Transverse colon (tissue), 4 donors: ENCODE measurements at regions not wholly inside any gene's neighbourhood (a gene's known extent, or its start where the extent isn't known, plus 50 kb on each side); places are given as distances from the start of the nearest gene placed in this dataset.

Experiments
- EP300 ChIP-seq: sonication (generic); formaldehyde crosslinking; IDR thresholded peaks from one replicate; pipeline ENCODE4 v1.6.1; 2017; ENCODE audit warnings: antibody characterized with exemption, low read depth
- POLR2A ChIP-seq: fragments of 450-650 bp; IDR thresholded peaks from one replicate; pipeline ENCODE4 v1.6.1; 2016; ENCODE audit warnings: antibody characterized with exemption, mild to moderate bottlenecking, moderate library complexity
- POLR2AphosphoS5 ChIP-seq, 3 donors: sonication (generic); formaldehyde crosslinking; IDR thresholded peaks; one replicate each; pipeline ENCODE4 v1.6.1; 2016; ENCODE audit warnings: antibody characterized with exemption in 3 of 3
- TF ChIP-seq, protein P1 (sequence below), 5 experiments: fragments of 200-600 bp in 3 of 5; fragments of 450-650 bp in 2 of 5; sonication (generic) in 3 of 5; IDR thresholded peaks; 1 replicate in 2 of 5; 2 replicates in 3 of 5; pipeline ENCODE4 v1.5.1; 2016 to 2017; ENCODE audit warnings: antibody characterized with exemption in 5 of 5, inconsistent platforms in 3 of 5, mild to moderate bottlenecking in 2 of 5, moderate library complexity in 1 of 5

DNA sequence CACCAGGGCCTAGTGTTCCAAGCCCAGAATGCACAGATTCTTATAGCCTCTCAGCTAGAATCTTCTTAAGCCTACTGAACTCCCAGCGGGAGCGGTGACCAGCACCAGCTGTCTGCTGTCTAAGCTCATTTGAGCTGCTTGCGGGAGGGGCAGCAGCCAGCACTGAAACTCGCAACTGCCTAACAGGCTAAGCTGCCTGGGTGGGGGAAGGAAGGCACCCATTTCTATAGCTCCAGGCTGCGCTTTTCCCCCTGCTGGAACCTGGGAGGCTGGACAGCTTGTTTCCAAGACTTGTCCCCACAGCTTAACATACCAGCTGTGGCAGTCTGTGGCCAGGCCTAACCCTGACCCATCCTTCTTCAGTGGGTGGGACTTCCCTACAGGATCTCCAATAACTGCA, 512.9 kb downstream of the EFNA5 start:
- TF ChIP-seq, protein P1, sequence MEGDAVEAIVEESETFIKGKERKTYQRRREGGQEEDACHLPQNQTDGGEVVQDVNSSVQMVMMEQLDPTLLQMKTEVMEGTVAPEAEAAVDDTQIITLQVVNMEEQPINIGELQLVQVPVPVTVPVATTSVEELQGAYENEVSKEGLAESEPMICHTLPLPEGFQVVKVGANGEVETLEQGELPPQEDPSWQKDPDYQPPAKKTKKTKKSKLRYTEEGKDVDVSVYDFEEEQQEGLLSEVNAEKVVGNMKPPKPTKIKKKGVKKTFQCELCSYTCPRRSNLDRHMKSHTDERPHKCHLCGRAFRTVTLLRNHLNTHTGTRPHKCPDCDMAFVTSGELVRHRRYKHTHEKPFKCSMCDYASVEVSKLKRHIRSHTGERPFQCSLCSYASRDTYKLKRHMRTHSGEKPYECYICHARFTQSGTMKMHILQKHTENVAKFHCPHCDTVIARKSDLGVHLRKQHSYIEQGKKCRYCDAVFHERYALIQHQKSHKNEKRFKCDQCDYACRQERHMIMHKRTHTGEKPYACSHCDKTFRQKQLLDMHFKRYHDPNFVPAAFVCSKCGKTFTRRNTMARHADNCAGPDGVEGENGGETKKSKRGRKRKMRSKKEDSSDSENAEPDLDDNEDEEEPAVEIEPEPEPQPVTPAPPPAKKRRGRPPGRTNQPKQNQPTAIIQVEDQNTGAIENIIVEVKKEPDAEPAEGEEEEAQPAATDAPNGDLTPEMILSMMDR (IDR thresholded peaks at IDR 0.05): no peak
- no peak for TF ChIP-seq POLR2AphosphoS5 (IDR thresholded peaks at IDR 0.05)
- no peak for TF ChIP-seq POLR2A
- no peak for TF ChIP-seq EP300
